ENCODE measurements at regions not wholly inside any gene's neighbourhood (a gene's known extent, or its start where the extent isn't known, plus 50 kb on each side); places are given as distances from the start of the nearest gene placed in this dataset.
A peak's percentile ranks its signal among the peaks of the same experiment; 100 is the strongest.

- no peak for DNase-seq
Measured at GRCh38 chr22:27437570-27437969, 364.0 kb downstream of the MN1 start.

GRCh38 chr22:27438271-27438980 is 363.1 kb downstream of the MN1 start:
- DNase-seq = peak; percentile 30

DNA sequence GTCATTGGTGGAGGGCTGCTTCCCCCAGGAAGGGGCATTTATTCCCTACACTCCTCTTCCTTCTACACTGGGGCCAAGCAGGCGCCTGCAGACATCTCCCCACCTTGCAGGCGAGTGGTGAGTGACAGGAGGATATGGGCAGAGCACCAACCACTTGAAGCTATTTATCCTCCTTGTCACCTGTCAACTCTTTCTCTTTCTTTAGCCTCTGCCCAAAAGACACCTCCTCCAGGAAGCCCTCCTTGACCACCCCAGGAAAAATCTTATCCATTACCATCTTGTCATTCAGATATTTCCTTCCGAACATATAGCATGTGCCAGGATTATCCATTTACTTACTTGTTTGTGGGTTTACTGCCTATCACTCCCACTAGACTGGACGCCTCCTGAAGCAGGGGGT is 362.4 kb downstream of the MN1 start:
- no peak for DNase-seq

DNA sequence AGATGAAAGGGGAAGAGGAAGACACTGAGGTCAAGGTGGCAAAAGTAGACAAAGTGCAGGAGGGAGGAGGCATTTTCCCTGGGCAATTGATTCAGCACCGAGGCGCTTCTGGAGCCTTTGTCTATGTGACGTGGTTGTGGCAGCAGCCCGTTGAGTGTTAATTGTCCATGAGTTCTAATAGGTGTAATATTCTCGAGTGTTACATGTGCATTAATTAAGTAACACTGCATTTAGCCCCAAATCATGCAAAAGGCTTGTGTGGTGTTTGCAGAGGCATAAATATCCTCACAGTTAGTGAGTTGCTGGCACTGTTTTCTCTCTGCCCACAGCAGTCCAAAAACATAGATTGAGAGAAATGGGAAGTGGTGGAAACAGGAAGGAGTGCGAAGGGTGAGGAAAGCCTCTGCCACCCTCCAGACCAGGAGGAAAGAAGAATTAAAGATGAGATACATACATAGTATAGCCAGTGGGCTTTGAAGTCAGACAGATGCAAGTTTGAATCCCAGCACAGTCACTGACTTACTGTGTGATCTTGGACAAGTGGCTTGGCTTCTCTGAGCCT is 361.2 kb downstream of the MN1 start:
- DNase-seq = no peak

GRCh38 chr22:27441706-27442475 is 359.7 kb downstream of the MN1 start:
- DNase-seq = no peak

DNA sequence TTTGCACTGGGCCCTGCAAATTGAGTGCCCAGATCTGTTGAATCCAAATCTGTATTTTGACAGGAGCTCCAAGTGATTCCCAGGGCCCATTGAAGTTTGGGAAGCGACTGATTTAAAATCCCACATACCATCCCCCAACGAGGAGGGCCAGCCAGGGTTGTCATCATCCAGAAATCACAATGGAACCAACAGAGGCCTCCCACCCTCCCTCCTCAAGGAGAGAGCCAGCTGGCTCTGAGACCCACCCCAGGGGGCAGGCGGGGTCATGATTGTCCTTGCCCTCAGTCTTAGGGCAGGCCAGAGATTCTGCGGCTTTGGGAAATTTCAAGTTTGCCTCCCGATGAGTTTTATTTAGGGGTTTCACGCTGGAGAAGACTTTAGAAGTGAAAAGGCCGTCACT is 358.2 kb downstream of the MN1 start:
- no peak for DNase-seq

GRCh38 chr22:27445881-27446280 is 355.7 kb downstream of the MN1 start:
- no peak for DNase-seq

DNA sequence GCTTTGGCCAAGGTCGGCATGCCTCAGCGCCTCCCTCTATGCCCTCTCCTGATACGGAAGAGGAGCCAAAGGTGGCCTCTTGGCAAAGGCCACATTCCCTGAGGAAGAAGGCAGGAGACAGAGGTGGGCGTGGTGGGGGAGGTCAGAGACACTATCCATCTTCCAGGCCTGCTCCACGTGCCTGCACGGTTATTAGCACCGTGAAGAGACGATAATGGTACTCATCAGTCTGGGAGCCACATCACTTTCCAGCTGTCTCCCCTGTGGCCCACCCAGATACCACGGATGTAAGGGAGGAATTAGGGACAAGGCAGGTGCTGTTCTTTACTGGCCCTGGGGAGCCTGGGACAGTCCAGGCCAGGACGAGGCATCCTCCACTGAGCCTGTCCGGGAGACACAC is 354.3 kb downstream of the MN1 start:
- DNase-seq = no peak

- no peak for DNase-seq
Measured at GRCh38 chr22:27450448-27450847, 351.1 kb downstream of the MN1 start.

DNA sequence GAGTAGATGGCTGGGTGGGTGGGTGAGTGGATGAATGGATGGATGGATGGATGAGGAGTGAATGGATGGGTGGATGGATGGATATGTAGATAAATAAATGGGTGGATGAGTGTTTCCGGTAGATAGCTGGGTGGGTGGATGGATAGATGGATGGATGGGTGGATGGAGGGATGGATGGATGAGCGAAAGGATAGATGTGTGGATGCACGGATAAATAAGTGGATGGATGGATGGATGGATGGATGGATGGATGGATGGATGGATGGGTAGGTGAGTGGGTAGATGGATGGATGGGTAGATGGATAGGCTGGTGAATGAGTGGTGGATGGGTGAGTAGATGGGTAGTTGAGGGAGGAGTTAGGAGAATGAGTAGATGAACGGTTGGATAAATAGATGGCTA is 349.3 kb downstream of the MN1 start:
- no peak for DNase-seq

- DNase-seq = no peak
Measured at GRCh38 chr22:27452922-27453321, 348.6 kb downstream of the MN1 start.

- DNase-seq = no peak
Measured at GRCh38 chr22:27453725-27454124, 347.8 kb downstream of the MN1 start.

DNA sequence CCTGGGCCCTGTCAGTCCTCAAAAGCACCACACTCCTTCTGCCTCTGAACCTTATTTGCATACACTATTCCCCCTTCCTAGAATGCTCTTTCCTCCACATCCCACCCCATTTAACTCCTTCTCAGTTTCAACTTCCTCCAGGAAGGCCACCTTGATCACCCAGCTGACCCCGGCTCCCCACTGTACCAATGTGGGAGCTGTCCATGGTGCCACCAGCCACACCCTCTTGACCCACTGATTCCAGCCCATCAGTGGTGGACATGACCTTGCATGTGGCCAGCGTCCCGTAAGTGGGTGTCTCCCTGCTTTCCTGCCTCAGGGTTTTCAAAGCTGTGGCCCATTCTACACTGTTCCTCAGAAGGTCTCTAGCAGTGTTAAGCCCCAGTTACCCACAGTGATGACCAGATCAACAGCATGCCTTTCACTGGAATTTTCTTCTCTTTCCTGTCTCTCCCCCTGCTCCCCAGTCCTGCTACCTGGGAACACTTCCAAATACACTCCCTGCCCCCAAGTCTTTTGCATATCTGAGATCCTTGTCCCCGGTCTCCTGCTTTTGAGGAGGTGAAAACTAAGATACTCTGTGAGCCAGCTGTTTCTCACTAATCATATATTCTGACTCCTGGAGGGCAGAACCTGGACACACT is 346.6 kb downstream of the MN1 start:
- no peak for DNase-seq

DNA sequence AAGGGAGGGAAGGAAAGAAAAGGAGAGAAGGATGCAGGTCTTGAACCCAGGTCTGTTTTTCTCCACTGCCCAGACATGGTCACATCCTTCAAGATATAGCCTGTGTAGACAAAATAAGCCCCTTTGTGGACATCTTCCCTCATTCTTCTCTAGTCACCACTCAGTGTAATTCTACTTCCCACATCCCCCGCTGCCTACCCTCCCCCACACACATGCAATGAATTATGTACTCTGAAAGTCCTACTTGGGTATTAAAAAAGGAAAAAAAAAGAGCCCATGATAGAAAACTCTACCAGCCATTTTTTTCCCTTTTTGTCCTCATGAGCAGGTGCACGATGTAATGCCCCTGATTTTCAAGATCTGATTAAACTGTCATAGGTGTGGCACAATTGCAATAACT is 346.0 kb downstream of the MN1 start:
- no peak for DNase-seq

DNA sequence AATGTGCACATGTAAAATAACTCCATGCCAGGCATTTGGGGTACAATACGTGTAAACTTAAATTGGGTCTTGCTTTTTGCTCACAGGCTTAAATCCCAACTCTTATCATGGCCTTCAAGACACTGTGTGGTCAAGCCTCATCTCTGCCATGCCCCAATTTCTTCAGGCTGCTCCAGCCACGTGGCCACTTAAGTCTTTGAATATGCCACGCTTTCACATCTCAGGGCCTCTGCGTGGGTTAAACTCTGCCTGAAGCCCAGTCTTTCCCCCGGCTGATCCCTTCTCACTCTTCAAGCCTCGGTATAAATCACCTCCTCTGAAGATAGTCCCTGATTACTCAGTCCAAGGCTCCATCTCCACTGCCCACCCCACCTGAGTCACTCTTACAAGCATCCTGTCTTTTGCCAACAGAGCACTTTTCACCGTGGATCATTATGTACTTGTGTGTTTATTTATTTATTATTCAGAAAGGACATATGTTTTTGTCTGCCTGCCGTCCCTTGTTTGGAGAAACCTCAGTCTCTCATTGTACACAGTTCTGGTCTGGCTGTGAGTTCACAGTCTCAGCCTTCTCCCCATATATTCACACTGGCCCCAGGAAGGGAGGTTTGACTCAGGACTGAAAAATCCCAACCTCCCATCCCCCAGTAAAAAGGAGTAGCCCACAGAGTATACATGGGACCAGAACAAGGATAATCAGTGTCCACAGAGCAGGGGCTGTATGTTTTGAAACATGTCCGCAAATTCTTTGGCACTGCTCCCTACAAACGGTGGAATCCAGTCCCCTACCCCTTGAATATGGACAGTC is 344.7 kb downstream of the MN1 start:
- no peak for DNase-seq

DNA sequence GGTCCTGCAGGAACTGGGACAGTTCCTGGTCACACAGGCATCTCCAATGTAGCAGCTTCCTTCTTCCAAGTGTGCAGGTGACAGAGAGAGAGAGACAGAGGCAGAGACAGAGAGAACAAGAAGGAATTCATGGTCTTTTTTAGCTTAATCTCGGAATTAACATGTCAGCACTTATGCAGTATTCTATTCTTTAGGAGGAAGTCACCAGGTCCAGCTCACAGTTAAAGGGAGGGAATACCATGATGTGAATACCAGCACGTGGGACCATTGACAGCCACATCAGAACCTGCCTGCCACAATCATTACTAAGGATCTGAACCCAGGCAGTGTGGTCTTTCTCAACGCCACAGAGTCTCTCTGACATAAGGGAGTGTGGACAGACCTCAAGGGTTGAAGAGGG is 341.6 kb downstream of the MN1 start:
- no peak for DNase-seq

- no peak for DNase-seq
Measured at GRCh38 chr22:27460591-27461347, 340.8 kb downstream of the MN1 start.

DNA sequence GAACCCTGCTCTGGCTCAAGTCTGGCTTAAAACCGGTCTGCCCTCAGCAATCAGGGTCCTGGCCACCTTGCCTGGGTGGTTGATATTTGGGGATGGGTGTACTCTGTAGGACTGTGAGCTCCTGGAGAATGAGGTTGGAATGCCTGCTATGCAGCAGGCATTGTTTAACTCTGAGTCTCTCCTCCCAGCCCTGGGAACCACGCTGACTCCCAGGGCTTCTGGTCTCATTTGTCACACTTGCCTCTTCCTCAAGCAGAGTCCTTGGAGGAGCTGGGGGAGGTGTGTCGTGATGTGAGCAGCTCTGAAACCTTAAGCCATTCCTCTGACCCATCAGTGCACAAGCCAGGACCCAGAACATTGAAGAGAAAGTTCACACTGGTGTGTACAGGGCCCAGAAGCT is 340.1 kb downstream of the MN1 start:
- no peak for DNase-seq

DNA sequence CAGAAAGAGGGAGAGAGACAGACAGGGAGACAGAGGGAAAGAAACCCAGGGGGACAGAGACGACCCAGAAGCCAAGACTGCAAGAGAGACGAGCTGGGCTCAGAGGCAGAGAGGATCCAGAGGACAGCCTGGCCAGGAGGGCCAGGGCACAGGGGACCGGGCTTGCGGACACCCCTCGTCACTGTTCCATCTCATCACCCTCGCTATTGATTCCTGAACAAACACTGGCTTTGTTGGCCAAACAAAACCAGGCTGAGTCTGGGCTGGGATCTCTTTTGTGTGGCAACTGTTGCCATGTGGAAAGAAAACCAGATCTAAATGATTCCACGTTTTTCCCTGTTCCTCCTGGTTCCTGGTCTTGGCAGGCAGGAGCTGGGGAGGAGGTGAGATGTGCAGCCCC is 339.4 kb downstream of the MN1 start:
- peak; percentile 60 for DNase-seq

DNA sequence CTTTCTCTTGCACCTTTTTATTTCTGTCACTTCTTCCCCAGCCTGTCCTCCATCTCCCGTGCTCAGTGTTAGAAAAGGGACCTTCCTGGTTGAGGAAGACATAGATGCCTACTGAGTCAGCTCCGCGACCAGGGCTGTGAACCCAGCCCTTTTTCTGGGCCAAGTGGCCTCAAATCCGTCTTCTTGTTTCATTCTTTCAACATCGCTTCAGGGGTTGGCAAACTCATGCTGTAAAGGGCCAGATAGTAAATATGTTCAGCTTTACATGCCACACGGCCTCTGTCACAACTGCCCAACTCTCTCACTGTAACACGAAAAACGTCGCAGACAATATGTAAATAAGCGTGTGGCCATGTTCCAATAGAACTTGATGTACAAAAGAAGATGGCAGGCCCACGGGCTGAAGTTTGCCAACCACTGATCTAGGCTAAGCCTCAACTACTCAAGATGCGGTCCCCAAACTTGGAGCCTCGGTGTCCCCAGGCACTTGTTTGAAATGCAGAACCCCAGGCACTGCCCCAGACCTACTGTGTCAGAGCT is 338.4 kb downstream of the MN1 start:
- no peak for DNase-seq

- DNase-seq = no peak
Measured at GRCh38 chr22:27466229-27466628, 335.3 kb downstream of the MN1 start.
